ENCODE measurements at regions not wholly inside any gene's neighbourhood (a gene's known extent, or its start where the extent isn't known, plus 50 kb on each side); places are given as distances from the start of the nearest gene placed in this dataset.

- ATAC-seq, result no peak
These were observed 388.5 kb upstream of the B3GALT2 start for GRCh38 chr1:193574913-193575312.

GRCh38 chr1:193569983-193570269 lies 383.5 kb upstream of the B3GALT2 start:
- no peak for TF ChIP-seq ZNF8 (CRISPR knock-in tag; IDR thresholded peaks at IDR 0.05)
- TF ChIP-seq CSRNP3 (CRISPR knock-in tag; IDR thresholded peaks at IDR 0.05), result no peak
- TF ChIP-seq ESRRG (CRISPR knock-in tag; IDR thresholded peaks at IDR 0.05), result no peak
- no peak for TF ChIP-seq CREB5 (CRISPR knock-in tag; IDR thresholded peaks at IDR 0.05; ENCODE audit: low read depth)
- no peak for TF ChIP-seq POU6F1 (CRISPR knock-in tag; IDR thresholded peaks at IDR 0.05; ENCODE audit: borderline replicate concordance, low read depth)
- TF ChIP-seq BACH2 (CRISPR knock-in tag; IDR thresholded peaks at IDR 0.05; ENCODE audit: borderline replicate concordance), result no peak
- TF ChIP-seq PATZ1 (CRISPR knock-in tag; IDR thresholded peaks at IDR 0.05; ENCODE audit: borderline replicate concordance), result no peak
- TF ChIP-seq ZFP3 (CRISPR knock-in tag; IDR thresholded peaks at IDR 0.05), result no peak
- no peak for TF ChIP-seq TSHZ2 (CRISPR knock-in tag; IDR thresholded peaks at IDR 0.05)
- TF ChIP-seq ZC3H10 (CRISPR knock-in tag; IDR thresholded peaks at IDR 0.05), result no peak
- no peak for TF ChIP-seq ISL1 (CRISPR knock-in tag; IDR thresholded peaks at IDR 0.05)
- TF ChIP-seq OSR1 (CRISPR knock-in tag; IDR thresholded peaks at IDR 0.05), result no peak
- TF ChIP-seq SNAI2 (CRISPR knock-in tag; IDR thresholded peaks at IDR 0.05), result no peak
- no peak for ATAC-seq

More at GRCh38 chr1:193574913-193575312, 388.5 kb upstream of the B3GALT2 start:
- no peak for TF ChIP-seq PPARA (CRISPR knock-in tag; IDR thresholded peaks at IDR 0.05; ENCODE audit: borderline replicate concordance)
- TF ChIP-seq GLIS3 (CRISPR knock-in tag; IDR thresholded peaks at IDR 0.05), result no peak
- no peak for TF ChIP-seq CSRNP3 (CRISPR knock-in tag; IDR thresholded peaks at IDR 0.05)
- no peak for TF ChIP-seq ZNF8 (CRISPR knock-in tag; IDR thresholded peaks at IDR 0.05)
- TF ChIP-seq PATZ1 (CRISPR knock-in tag; IDR thresholded peaks at IDR 0.05; ENCODE audit: borderline replicate concordance), result no peak
- no peak for TF ChIP-seq ESRRG (CRISPR knock-in tag; IDR thresholded peaks at IDR 0.05)
- no peak for TF ChIP-seq ARNTL (CRISPR knock-in tag; IDR thresholded peaks at IDR 0.05; ENCODE audit: borderline replicate concordance, low read depth)
- TF ChIP-seq RARB (CRISPR knock-in tag; IDR thresholded peaks at IDR 0.05), result no peak
- TF ChIP-seq ZFP30 (CRISPR knock-in tag; IDR thresholded peaks at IDR 0.05), result no peak
- no peak for TF ChIP-seq ZC3H10 (CRISPR knock-in tag; IDR thresholded peaks at IDR 0.05)
- no peak for TF ChIP-seq ISL1 (CRISPR knock-in tag; IDR thresholded peaks at IDR 0.05)
- TF ChIP-seq TOX (CRISPR knock-in tag; IDR thresholded peaks at IDR 0.05; ENCODE audit: borderline replicate concordance), result no peak
- no peak for TF ChIP-seq TCF4 (CRISPR knock-in tag; IDR thresholded peaks at IDR 0.05; ENCODE audit: borderline replicate concordance)
- no peak for TF ChIP-seq ZFP3 (CRISPR knock-in tag; IDR thresholded peaks at IDR 0.05)
- no peak for TF ChIP-seq SNAI2 (CRISPR knock-in tag; IDR thresholded peaks at IDR 0.05)
- TF ChIP-seq CREB5 (CRISPR knock-in tag; IDR thresholded peaks at IDR 0.05; ENCODE audit: low read depth), result no peak
